H9 (cell line): ENCODE measurements at regions not wholly inside any gene's neighbourhood (a gene's known extent, or its start where the extent isn't known, plus 50 kb on each side); places are given as distances from the start of the nearest gene placed in this dataset.

Experiments used
- DNase-seq: peaks from one replicate; pipeline ENCODE4 v3.0.0-alpha.2; 2017
- H2AFZ ChIP-seq: one replicate; pipeline ENCODE4 v1.6.1; 2013; ENCODE audit warnings: mild to moderate bottlenecking, low read length, control low read depth, moderate library complexity
- H2AK5ac ChIP-seq: 2 replicates; pipeline ENCODE4 v1.6.1; 2013; ENCODE audit warnings: low read length, control low read depth, mixed read lengths; ENCODE audit not compliant: insufficient read length
- H2BK120ac ChIP-seq: one replicate; pipeline ENCODE4 v1.6.1; 2013; ENCODE audit warnings: low read depth, mild to moderate bottlenecking, low read length, control low read depth, inconsistent platforms; ENCODE audit not compliant: poor library complexity, severe bottlenecking
- H2BK12ac ChIP-seq: 2 replicates; pipeline ENCODE4 v1.6.1; 2013; ENCODE audit warnings: low read length, control low read depth, mixed read lengths, low read depth; ENCODE audit not compliant: insufficient read length
- H2BK15ac ChIP-seq: 2 replicates; pipeline ENCODE4 v1.6.1; 2013; ENCODE audit warnings: low read depth, low read length, control low read depth
- H2BK20ac ChIP-seq: one replicate; pipeline ENCODE4 v1.6.1; 2013; ENCODE audit warnings: low read depth, mild to moderate bottlenecking, low read length, control low read depth, inconsistent platforms; ENCODE audit not compliant: poor library complexity, severe bottlenecking
- H2BK5ac ChIP-seq: 2 replicates; pipeline ENCODE4 v1.6.1; 2013; ENCODE audit warnings: low read length, control low read depth, mixed read lengths; ENCODE audit not compliant: insufficient read length
- H3K14ac ChIP-seq: 2 replicates; pipeline ENCODE4 v1.6.1; 2013; ENCODE audit warnings: low read length, control low read depth; ENCODE audit not compliant: insufficient read depth
- H3K18ac ChIP-seq: 2 replicates; pipeline ENCODE4 v1.6.1; 2013; ENCODE audit warnings: low read depth, mild to moderate bottlenecking, mixed read lengths, low read length, control low read depth; ENCODE audit not compliant: insufficient read length
- H3K23ac ChIP-seq: 2 replicates; pipeline ENCODE4 v1.6.1; 2013; ENCODE audit warnings: low read length, control low read depth, mixed read lengths, low read depth; ENCODE audit not compliant: insufficient read length
- H3K23me2 ChIP-seq: 2 replicates; pipeline ENCODE4 v1.6.1; 2013; ENCODE audit warnings: low read depth, mild to moderate bottlenecking, mixed read lengths, low read length, control low read depth; ENCODE audit not compliant: insufficient read length, poor library complexity, severe bottlenecking
- H3K27ac ChIP-seq: 2 replicates; pipeline ENCODE4 v1.5.1; 2013; ENCODE audit warnings: low read length, control low read depth, mixed read lengths, low read depth; ENCODE audit not compliant: insufficient read length
- H3K27me3 ChIP-seq: 2 replicates; pipeline ENCODE4 v1.6.1; 2013; ENCODE audit warnings: low read length, control low read depth, inconsistent platforms; ENCODE audit not compliant: insufficient read depth
- H3K4ac ChIP-seq: 2 replicates; pipeline ENCODE4 v1.6.1; 2013; ENCODE audit warnings: low read depth, mild to moderate bottlenecking, control low read depth, inconsistent platforms, low read length, moderate library complexity
- H3K4me1 ChIP-seq: 2 replicates; pipeline ENCODE4 v1.6.1; 2013; ENCODE audit warnings: low read length, control low read depth, inconsistent platforms; ENCODE audit not compliant: insufficient read depth
- H3K4me2 ChIP-seq: 2 replicates; pipeline ENCODE4 v1.6.1; 2013; ENCODE audit warnings: low read length, control low read depth, mixed read lengths; ENCODE audit not compliant: insufficient read length, insufficient read depth
- H3K56ac ChIP-seq: 2 replicates; pipeline ENCODE4 v1.6.1; 2013; ENCODE audit warnings: low read depth, mild to moderate bottlenecking, mixed read lengths, low read length, control low read depth; ENCODE audit not compliant: insufficient read length
- H3K79me1 ChIP-seq: 2 replicates; pipeline ENCODE4 v1.6.1; 2013; ENCODE audit warnings: low read depth, mild to moderate bottlenecking, moderate library complexity, low read length, control low read depth, inconsistent platforms; ENCODE audit not compliant: insufficient read depth, poor library complexity, severe bottlenecking
- H3K79me2 ChIP-seq: 2 replicates; pipeline ENCODE4 v1.6.1; 2013; ENCODE audit warnings: low read length, control low read depth, inconsistent platforms; ENCODE audit not compliant: insufficient read depth
- H3K9ac ChIP-seq: 2 replicates; pipeline ENCODE4 v1.6.1; 2013; ENCODE audit warnings: low read length, control low read depth, mixed read lengths; ENCODE audit not compliant: insufficient read length; ENCODE audit errors: extremely low read depth
- H3K9me3 ChIP-seq: one replicate; pipeline ENCODE4 v1.6.1; 2013; ENCODE audit warnings: low read depth, low read length, inconsistent platforms; ENCODE audit not compliant: control insufficient read depth
- H3T11ph ChIP-seq: one replicate; pipeline ENCODE4 v1.6.1; 2013; ENCODE audit warnings: mild to moderate bottlenecking, low read length, control low read depth, inconsistent platforms
- H4K20me1 ChIP-seq: one replicate; pipeline ENCODE4 v1.6.1; 2013; ENCODE audit not compliant: control insufficient read depth, insufficient read length, insufficient read depth
- H4K5ac ChIP-seq: 2 replicates; pipeline ENCODE4 v1.6.1; 2013; ENCODE audit warnings: low read depth, mild to moderate bottlenecking, mixed read lengths, low read length, control low read depth; ENCODE audit not compliant: insufficient read length
- H4K8ac ChIP-seq: replicated peaks from 2 replicates; pipeline ENCODE4 v1.6.1; 2013; ENCODE audit warnings: low read length, control low read depth, mixed read lengths, low read depth; ENCODE audit not compliant: insufficient read length
- H4K91ac ChIP-seq: 2 replicates; pipeline ENCODE4 v1.6.1; 2013; ENCODE audit warnings: low read depth, mild to moderate bottlenecking, moderate library complexity, mixed read lengths, low read length, control low read depth; ENCODE audit not compliant: insufficient read length
- H3K27ac Mint-ChIP-seq, 3 experiments: 2 replicates in 2 of 3; 3 replicates in 1 of 3; pipeline ENCODE4 v1.8.0; 2020 to 2021; ENCODE audit warnings: mixed read lengths in 3 of 3, mild to moderate bottlenecking in 1 of 3, moderate library complexity in 1 of 3
- H3K27me3 Mint-ChIP-seq: 2 replicates; pipeline ENCODE4 v1.8.0; 2021; ENCODE audit warnings: low read depth, mild to moderate bottlenecking, moderate library complexity, mixed read lengths
- H3K36me3 Mint-ChIP-seq, 3 experiments: 2 replicates in 2 of 3; 3 replicates in 1 of 3; pipeline ENCODE4 v1.8.0; 2020 to 2021; ENCODE audit warnings: low read depth in 3 of 3, mixed read lengths in 3 of 3; ENCODE audit not compliant: insufficient read depth in 1 of 3
- H3K4me1 Mint-ChIP-seq, 2 experiments: 2 replicates each; pipeline ENCODE4 v1.8.0; 2020; ENCODE audit warnings: mixed read lengths in 2 of 2
- H3K4me3 Mint-ChIP-seq, 2 experiments: 2 replicates in 1 of 2; 3 replicates in 1 of 2; pipeline ENCODE4 v1.8.0; 2020 to 2021; ENCODE audit warnings: mild to moderate bottlenecking in 2 of 2, mixed read lengths in 2 of 2, moderate library complexity in 1 of 2
- H3K9me3 Mint-ChIP-seq, 2 experiments: 2 replicates in 1 of 2; 3 replicates in 1 of 2; pipeline ENCODE4 v1.8.0; 2020; ENCODE audit warnings: mild to moderate bottlenecking in 2 of 2, mixed read lengths in 2 of 2, moderate library complexity in 1 of 2
- WGBS: extraction: QIAGEN DNeasy Blood & Tissue Kit; methylation state at CpG from one replicate; pipeline ENCODE4 v1.1.7; 2013; ENCODE audit warnings: missing lambda C conversion rate, low lambda C conversion rate, mixed read lengths; ENCODE audit not compliant: insufficient read length; ENCODE audit errors: extremely low coverage; 5-methylcytosine and 5-hydroxymethylcytosine counted together
- TF ChIP-seq, protein P1 (sequence below): fragments of 200-600 bp; sonication (generic); conservative IDR thresholded peaks from 3 replicates; pipeline ENCODE4 v1.8.0; 2021; ENCODE audit warnings: antibody characterized with exemption, mild to moderate bottlenecking

GRCh38 chr7:27362026-27362425 is 119.4 kb downstream of the EVX1 start:
- Histone ChIP-seq H3K18ac (no peak overlapping the region), H3K4me2 (no peak overlapping the region), H3K9me3 (no peaks in the 10 kb centered on the region), H3K9ac (no peak overlapping the region), H3K4me1 (no peaks in the 10 kb centered on the region), H3K23ac (no peak overlapping the region), H3K79me2 (no peaks in the 10 kb centered on the region), H4K91ac (no peak overlapping the region), H2AFZ (no peak overlapping the region), H3K14ac (no peak overlapping the region), H4K8ac (no peak overlapping the region), H3K4ac (no peak overlapping the region), H3K79me1 (no peaks in the 10 kb centered on the region), H2BK20ac (no peak overlapping the region), H2AK5ac (no peak overlapping the region), H3K27ac (no peak overlapping the region), H3K56ac (no peak overlapping the region), H3T11ph (no peak overlapping the region), H3K23me2 (no peaks in the 10 kb centered on the region), H2BK5ac (no peak overlapping the region), H2BK12ac (no peak overlapping the region), H2BK15ac (no peak overlapping the region), H4K20me1 (no peaks in the 10 kb centered on the region), H4K5ac (no peak overlapping the region), H2BK120ac (no peak overlapping the region), H3K27me3 (no peaks in the 10 kb centered on the region)
- H3K27me3 Mint-ChIP-seq: peaks cover 3% of the 10 kb centered on the region; the same call in 1 of the 2 replicates
- no peaks in the 10 kb centered on the region for H3K36me3 Mint-ChIP-seq
- peaks cover 4% of the 10 kb centered on the region in 2 experiments; a peak in 3 of 4 replicates for H3K4me1 Mint-ChIP-seq
- H3K4me3 Mint-ChIP-seq: no peak overlapping the region
- no peak for DNase-seq
- H3K27ac Mint-ChIP-seq: no peak overlapping the region
- no peaks in the 10 kb centered on the region for H3K9me3 Mint-ChIP-seq
- no CpG with 5 or more reads among the region's 4 CpGs for WGBS
- TF ChIP-seq, protein P1, sequence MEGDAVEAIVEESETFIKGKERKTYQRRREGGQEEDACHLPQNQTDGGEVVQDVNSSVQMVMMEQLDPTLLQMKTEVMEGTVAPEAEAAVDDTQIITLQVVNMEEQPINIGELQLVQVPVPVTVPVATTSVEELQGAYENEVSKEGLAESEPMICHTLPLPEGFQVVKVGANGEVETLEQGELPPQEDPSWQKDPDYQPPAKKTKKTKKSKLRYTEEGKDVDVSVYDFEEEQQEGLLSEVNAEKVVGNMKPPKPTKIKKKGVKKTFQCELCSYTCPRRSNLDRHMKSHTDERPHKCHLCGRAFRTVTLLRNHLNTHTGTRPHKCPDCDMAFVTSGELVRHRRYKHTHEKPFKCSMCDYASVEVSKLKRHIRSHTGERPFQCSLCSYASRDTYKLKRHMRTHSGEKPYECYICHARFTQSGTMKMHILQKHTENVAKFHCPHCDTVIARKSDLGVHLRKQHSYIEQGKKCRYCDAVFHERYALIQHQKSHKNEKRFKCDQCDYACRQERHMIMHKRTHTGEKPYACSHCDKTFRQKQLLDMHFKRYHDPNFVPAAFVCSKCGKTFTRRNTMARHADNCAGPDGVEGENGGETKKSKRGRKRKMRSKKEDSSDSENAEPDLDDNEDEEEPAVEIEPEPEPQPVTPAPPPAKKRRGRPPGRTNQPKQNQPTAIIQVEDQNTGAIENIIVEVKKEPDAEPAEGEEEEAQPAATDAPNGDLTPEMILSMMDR: no peak
